HL-60 (cell line): ENCODE measurements at regions not wholly inside any gene's neighbourhood (a gene's known extent, or its start where the extent isn't known, plus 50 kb on each side); places are given as distances from the start of the nearest gene placed in this dataset.

Source experiments
- DNase-seq, 2 experiments: peaks; one replicate each; pipeline ENCODE4 v3.0.0-alpha.2; 2010 to 2020; ENCODE audit warnings: low read depth in 1 of 2, low spot score in 1 of 2
- H3K27ac ChIP-seq: fragments of 250-450 bp; sonication (Bioruptor Pico); replicated peaks from 2 replicates; pipeline ENCODE4 v1.5.1; 2020; ENCODE audit warnings: mild to moderate bottlenecking, moderate library complexity
- H3K27me3 ChIP-seq: fragments of 250-450 bp; sonication (Bioruptor Pico); 2 replicates; pipeline ENCODE4 v1.5.1; 2021; ENCODE audit warnings: mild to moderate bottlenecking, moderate library complexity; ENCODE audit not compliant: insufficient read depth, poor library complexity, severe bottlenecking
- H3K4me3 ChIP-seq: replicated peaks from 2 replicates; pipeline ENCODE4 v1.5.1; 2011; ENCODE audit warnings: mild to moderate bottlenecking, control low read depth, low read length; ENCODE audit not compliant: insufficient read depth
- GABPA ChIP-seq: IDR thresholded peaks from 2 replicates; pipeline ENCODE4 v1.6.1; 2012; ENCODE audit warnings: low read depth
- POLR2AphosphoS5 ChIP-seq: IDR thresholded peaks from 2 replicates; pipeline ENCODE4 v1.6.1; 2012; ENCODE audit warnings: low read depth
- SPI1 ChIP-seq: IDR thresholded peaks from 2 replicates; pipeline ENCODE4 v1.6.1; 2012; ENCODE audit warnings: low read depth, mild to moderate bottlenecking, borderline replicate concordance
- TF ChIP-seq, protein P1 (sequence below): IDR thresholded peaks from 2 replicates; pipeline ENCODE4 v1.6.1; 2012; ENCODE audit warnings: low read depth; ENCODE audit not compliant: insufficient replicate concordance
- TF ChIP-seq, protein P2 (sequence below): IDR thresholded peaks from one replicate; pipeline ENCODE4 v1.5.1; 2011; ENCODE audit warnings: low read length, control low read depth, inconsistent platforms; ENCODE audit not compliant: insufficient read depth

DNA sequence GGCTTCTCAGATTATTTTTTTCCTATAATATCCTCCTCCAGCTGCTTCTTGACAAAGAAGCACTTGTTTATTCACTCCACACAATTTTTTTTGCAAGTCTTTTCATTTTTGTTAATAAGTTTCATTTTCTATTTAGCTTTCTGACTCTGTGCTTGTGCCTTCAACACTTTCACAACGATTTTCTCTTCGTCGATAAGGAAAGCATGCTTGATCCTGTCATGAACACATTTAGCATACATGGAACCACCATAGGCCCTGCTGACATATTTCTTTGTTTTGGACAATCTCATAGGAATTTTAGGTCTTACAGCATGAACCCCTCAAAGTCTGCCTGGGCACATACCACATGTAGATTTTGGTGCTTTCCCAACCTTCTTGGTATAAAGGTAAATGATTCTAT, 346.0 kb downstream of the KCNRG start:
- TF ChIP-seq, protein P1, sequence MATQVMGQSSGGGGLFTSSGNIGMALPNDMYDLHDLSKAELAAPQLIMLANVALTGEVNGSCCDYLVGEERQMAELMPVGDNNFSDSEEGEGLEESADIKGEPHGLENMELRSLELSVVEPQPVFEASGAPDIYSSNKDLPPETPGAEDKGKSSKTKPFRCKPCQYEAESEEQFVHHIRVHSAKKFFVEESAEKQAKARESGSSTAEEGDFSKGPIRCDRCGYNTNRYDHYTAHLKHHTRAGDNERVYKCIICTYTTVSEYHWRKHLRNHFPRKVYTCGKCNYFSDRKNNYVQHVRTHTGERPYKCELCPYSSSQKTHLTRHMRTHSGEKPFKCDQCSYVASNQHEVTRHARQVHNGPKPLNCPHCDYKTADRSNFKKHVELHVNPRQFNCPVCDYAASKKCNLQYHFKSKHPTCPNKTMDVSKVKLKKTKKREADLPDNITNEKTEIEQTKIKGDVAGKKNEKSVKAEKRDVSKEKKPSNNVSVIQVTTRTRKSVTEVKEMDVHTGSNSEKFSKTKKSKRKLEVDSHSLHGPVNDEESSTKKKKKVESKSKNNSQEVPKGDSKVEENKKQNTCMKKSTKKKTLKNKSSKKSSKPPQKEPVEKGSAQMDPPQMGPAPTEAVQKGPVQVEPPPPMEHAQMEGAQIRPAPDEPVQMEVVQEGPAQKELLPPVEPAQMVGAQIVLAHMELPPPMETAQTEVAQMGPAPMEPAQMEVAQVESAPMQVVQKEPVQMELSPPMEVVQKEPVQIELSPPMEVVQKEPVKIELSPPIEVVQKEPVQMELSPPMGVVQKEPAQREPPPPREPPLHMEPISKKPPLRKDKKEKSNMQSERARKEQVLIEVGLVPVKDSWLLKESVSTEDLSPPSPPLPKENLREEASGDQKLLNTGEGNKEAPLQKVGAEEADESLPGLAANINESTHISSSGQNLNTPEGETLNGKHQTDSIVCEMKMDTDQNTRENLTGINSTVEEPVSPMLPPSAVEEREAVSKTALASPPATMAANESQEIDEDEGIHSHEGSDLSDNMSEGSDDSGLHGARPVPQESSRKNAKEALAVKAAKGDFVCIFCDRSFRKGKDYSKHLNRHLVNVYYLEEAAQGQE: no peak
- TF ChIP-seq, protein P2, sequence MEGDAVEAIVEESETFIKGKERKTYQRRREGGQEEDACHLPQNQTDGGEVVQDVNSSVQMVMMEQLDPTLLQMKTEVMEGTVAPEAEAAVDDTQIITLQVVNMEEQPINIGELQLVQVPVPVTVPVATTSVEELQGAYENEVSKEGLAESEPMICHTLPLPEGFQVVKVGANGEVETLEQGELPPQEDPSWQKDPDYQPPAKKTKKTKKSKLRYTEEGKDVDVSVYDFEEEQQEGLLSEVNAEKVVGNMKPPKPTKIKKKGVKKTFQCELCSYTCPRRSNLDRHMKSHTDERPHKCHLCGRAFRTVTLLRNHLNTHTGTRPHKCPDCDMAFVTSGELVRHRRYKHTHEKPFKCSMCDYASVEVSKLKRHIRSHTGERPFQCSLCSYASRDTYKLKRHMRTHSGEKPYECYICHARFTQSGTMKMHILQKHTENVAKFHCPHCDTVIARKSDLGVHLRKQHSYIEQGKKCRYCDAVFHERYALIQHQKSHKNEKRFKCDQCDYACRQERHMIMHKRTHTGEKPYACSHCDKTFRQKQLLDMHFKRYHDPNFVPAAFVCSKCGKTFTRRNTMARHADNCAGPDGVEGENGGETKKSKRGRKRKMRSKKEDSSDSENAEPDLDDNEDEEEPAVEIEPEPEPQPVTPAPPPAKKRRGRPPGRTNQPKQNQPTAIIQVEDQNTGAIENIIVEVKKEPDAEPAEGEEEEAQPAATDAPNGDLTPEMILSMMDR: no peak
- no peak for TF ChIP-seq SPI1
- TF ChIP-seq GABPA: no peak
- no peak for TF ChIP-seq POLR2AphosphoS5
- Histone ChIP-seq H3K27me3 (no peaks in the 10 kb centered on the region), H3K27ac (no peak overlapping the region), H3K4me3 (no peak overlapping the region)
- DNase-seq: no peak

GRCh38 chr13:50365408-50366391, 350.5 kb downstream of the KCNRG start:
- Histone ChIP-seq H3K27me3 (no peaks in the 10 kb centered on the region), H3K4me3 (no peak overlapping the region), H3K27ac (no peak overlapping the region)
- DNase-seq: no peak
- TF ChIP-seq GABPA: no peak
- no peak for TF ChIP-seq POLR2AphosphoS5
- TF ChIP-seq SPI1: no peak
- TF ChIP-seq, protein P1: no peak
- TF ChIP-seq, protein P2: no peak

GRCh38 chr13:50366488-50367174, 351.4 kb downstream of the KCNRG start:
- Histone ChIP-seq H3K27ac (no peak overlapping the region), H3K27me3 (no peaks in the 10 kb centered on the region), H3K4me3 (no peak overlapping the region)
- DNase-seq: no peak
- TF ChIP-seq, protein P1: no peak
- TF ChIP-seq, protein P2: no peak
- TF ChIP-seq POLR2AphosphoS5 (no peak), GABPA (no peak), SPI1 (no peak)
